Esophagus squamous epithelium (tissue), 4 donors: ENCODE measurements at regions not wholly inside any gene's neighbourhood (a gene's known extent, or its start where the extent isn't known, plus 50 kb on each side); places are given as distances from the start of the nearest gene placed in this dataset.

ENCODE experiments used
- CTCF ChIP-seq, 6 experiments: fragments of 450-650 bp in 4 of 6; fragments of 200-600 bp in 2 of 6; sonication (generic) in 2 of 6; IDR thresholded peaks; one replicate each; pipeline ENCODE4 v1.5.1; 2016 to 2019; ENCODE audit warnings: antibody characterized with exemption in 6 of 6, mild to moderate bottlenecking in 4 of 6, moderate library complexity in 4 of 6
- POLR2A ChIP-seq, 4 donors: fragments of 450-650 bp; IDR thresholded peaks; one replicate each; pipeline ENCODE4 v1.6.1; 2017; ENCODE audit warnings: antibody characterized with exemption in 4 of 4, mild to moderate bottlenecking in 4 of 4, moderate library complexity in 3 of 4

GRCh38 chr1:234755449-234755863 lies 145.5 kb upstream of the IRF2BP2 start:
- no peak for TF ChIP-seq CTCF (IDR thresholded peaks at IDR 0.05)
- TF ChIP-seq POLR2A (IDR thresholded peaks at IDR 0.05) = peak in 1 of 4 donors; percentile 11
